ENCODE measurements at regions not wholly inside any gene's neighbourhood (a gene's known extent, or its start where the extent isn't known, plus 50 kb on each side); places are given as distances from the start of the nearest gene placed in this dataset.

GRCh38 chr19:30883071-30883470 is 466.2 kb downstream of the TSHZ3 start:
- Mint-ChIP-seq H3K9me3 (0 out of 2 replicates have a peak, but pooled peaks cover 3% of the 10 kb centered on the region), H3K36me3 (no peaks in the 10 kb centered on the region), H3K27ac (no peak overlapping the region), H3K4me1 (peaks cover 8% of the 10 kb centered on the region; the same call in 1 of the 2 replicates), H3K27me3 (ENCODE audit: low read depth) (no peaks in the 10 kb centered on the region), H3K4me3 (no peak overlapping the region)
- ATAC-seq (no peak), DNase-seq (ENCODE audit: low spot score) (no peak)
- ChIA-PET POLR2A (interaction anchor here (0.7 kb wide), 2 partner anchors 11 to 1372 kb away, joined by 3 to 4 read pairs; no protein-coding TSS in a partner anchor), CTCF (interaction anchor here (0.8 to 1.5 kb wide), 9 partner anchors 17 to 186 kb away, joined by 3 to 7 read pairs (median 3); no protein-coding TSS in a partner anchor)
- TF ChIP-seq SMAD3 (CRISPR knock-in tag; IDR thresholded peaks at IDR 0.05; ENCODE audit: borderline replicate concordance), result no peak
- no peak for TF ChIP-seq OVOL2 (CRISPR knock-in tag; IDR thresholded peaks at IDR 0.05; ENCODE audit: borderline replicate concordance)
- TF ChIP-seq FOXP1 (CRISPR knock-in tag; IDR thresholded peaks at IDR 0.05; ENCODE audit: borderline replicate concordance), result no peak
- no peak for TF ChIP-seq TCF7 (CRISPR knock-in tag; IDR thresholded peaks at IDR 0.05; ENCODE audit: low read depth)
- TF ChIP-seq, protein P1, sequence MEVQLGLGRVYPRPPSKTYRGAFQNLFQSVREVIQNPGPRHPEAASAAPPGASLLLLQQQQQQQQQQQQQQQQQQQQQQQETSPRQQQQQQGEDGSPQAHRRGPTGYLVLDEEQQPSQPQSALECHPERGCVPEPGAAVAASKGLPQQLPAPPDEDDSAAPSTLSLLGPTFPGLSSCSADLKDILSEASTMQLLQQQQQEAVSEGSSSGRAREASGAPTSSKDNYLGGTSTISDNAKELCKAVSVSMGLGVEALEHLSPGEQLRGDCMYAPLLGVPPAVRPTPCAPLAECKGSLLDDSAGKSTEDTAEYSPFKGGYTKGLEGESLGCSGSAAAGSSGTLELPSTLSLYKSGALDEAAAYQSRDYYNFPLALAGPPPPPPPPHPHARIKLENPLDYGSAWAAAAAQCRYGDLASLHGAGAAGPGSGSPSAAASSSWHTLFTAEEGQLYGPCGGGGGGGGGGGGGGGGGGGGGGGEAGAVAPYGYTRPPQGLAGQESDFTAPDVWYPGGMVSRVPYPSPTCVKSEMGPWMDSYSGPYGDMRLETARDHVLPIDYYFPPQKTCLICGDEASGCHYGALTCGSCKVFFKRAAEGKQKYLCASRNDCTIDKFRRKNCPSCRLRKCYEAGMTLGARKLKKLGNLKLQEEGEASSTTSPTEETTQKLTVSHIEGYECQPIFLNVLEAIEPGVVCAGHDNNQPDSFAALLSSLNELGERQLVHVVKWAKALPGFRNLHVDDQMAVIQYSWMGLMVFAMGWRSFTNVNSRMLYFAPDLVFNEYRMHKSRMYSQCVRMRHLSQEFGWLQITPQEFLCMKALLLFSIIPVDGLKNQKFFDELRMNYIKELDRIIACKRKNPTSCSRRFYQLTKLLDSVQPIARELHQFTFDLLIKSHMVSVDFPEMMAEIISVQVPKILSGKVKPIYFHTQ (CRISPR knock-in tag; IDR thresholded peaks at IDR 0.05), result no peak
- no peak for TF ChIP-seq USF2 (CRISPR knock-in tag; IDR thresholded peaks at IDR 0.05)
- TF ChIP-seq NR3C1 (CRISPR knock-in tag; conservative IDR thresholded peaks at IDR 0.05; ENCODE audit: low read depth), result no peak
- TF ChIP-seq, protein P2, sequence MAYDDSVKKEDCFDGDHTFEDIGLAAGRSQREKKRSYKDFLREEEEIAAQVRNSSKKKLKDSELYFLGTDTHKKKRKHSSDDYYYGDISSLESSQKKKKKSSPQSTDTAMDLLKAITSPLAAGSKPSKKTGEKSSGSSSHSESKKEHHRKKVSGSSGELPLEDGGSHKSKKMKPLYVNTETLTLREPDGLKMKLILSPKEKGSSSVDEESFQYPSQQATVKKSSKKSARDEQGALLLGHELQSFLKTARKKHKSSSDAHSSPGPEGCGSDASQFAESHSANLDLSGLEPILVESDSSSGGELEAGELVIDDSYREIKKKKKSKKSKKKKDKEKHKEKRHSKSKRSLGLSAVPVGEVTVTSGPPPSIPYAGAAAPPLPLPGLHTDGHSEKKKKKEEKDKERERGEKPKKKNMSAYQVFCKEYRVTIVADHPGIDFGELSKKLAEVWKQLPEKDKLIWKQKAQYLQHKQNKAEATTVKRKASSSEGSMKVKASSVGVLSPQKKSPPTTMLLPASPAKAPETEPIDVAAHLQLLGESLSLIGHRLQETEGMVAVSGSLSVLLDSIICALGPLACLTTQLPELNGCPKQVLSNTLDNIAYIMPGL (CRISPR knock-in tag; IDR thresholded peaks at IDR 0.05), result no peak

DNA sequence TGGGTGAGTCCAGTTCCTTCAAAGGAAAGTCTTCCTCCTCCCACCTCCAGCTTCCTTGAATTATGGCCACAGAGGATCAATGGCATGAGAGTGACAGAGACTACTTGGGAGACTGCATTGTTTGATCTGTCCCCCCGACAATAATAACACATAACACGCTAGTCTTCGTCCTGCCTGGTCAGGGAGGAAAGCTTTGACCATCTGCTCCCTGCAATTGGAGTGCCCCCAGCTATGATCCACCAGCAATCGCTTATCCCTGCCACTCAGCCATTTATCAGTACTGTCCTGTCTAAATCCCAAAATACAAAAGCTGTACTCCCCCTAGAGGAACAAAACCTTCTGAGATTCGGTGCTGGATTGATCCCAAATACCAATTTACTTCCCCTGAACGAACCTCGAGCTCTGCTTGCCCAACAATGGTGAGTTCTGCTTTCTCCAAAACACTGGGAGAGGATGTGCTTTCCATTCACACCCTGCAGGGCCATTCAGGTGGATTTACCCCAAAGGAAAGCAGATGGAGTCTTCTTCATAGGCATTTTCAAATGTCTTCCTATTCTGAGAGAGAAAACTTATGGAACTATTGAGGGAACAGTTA is 466.7 kb downstream of the TSHZ3 start:
- TF ChIP-seq, protein P3, sequence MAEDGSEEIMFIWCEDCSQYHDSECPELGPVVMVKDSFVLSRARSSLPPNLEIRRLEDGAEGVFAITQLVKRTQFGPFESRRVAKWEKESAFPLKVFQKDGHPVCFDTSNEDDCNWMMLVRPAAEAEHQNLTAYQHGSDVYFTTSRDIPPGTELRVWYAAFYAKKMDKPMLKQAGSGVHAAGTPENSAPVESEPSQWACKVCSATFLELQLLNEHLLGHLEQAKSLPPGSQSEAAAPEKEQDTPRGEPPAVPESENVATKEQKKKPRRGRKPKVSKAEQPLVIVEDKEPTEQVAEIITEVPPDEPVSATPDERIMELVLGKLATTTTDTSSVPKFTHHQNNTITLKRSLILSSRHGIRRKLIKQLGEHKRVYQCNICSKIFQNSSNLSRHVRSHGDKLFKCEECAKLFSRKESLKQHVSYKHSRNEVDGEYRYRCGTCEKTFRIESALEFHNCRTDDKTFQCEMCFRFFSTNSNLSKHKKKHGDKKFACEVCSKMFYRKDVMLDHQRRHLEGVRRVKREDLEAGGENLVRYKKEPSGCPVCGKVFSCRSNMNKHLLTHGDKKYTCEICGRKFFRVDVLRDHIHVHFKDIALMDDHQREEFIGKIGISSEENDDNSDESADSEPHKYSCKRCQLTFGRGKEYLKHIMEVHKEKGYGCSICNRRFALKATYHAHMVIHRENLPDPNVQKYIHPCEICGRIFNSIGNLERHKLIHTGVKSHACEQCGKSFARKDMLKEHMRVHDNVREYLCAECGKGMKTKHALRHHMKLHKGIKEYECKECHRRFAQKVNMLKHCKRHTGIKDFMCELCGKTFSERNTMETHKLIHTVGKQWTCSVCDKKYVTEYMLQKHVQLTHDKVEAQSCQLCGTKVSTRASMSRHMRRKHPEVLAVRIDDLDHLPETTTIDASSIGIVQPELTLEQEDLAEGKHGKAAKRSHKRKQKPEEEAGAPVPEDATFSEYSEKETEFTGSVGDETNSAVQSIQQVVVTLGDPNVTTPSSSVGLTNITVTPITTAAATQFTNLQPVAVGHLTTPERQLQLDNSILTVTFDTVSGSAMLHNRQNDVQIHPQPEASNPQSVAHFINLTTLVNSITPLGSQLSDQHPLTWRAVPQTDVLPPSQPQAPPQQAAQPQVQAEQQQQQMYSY (CRISPR knock-in tag; IDR thresholded peaks at IDR 0.05), result no peak
- TF ChIP-seq, protein P4, sequence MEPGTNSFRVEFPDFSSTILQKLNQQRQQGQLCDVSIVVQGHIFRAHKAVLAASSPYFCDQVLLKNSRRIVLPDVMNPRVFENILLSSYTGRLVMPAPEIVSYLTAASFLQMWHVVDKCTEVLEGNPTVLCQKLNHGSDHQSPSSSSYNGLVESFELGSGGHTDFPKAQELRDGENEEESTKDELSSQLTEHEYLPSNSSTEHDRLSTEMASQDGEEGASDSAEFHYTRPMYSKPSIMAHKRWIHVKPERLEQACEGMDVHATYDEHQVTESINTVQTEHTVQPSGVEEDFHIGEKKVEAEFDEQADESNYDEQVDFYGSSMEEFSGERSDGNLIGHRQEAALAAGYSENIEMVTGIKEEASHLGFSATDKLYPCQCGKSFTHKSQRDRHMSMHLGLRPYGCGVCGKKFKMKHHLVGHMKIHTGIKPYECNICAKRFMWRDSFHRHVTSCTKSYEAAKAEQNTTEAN (CRISPR knock-in tag; IDR thresholded peaks at IDR 0.05), result no peak
- TF ChIP-seq GTF2I (CRISPR knock-in tag; conservative IDR thresholded peaks at IDR 0.05) (no peak), MYBL2 (CRISPR knock-in tag; IDR thresholded peaks at IDR 0.05) (no peak), ZNF281 (CRISPR knock-in tag; IDR thresholded peaks at IDR 0.05) (no peak), EMX1 (CRISPR knock-in tag; IDR thresholded peaks at IDR 0.05) (no peak), ZNF396 (CRISPR knock-in tag; IDR thresholded peaks at IDR 0.05; ENCODE audit: borderline replicate concordance) (no peak), OVOL2 (CRISPR knock-in tag; IDR thresholded peaks at IDR 0.05; ENCODE audit: borderline replicate concordance) (no peak), NR2C2 (CRISPR knock-in tag; IDR thresholded peaks at IDR 0.05) (no peak), TEAD4 (CRISPR knock-in tag; IDR thresholded peaks at IDR 0.05) (no peak), JUN (CRISPR knock-in tag; IDR thresholded peaks at IDR 0.05) (no peak)
- no peak for DNase-seq (ENCODE audit: low spot score)
- peaks cover 8% of the 10 kb centered on the region; the same call in 1 of the 2 replicates for H3K4me1 Mint-ChIP-seq
- H3K27me3 Mint-ChIP-seq (ENCODE audit: low read depth), result no peaks in the 10 kb centered on the region
- H3K9me3 Mint-ChIP-seq, result 0 out of 2 replicates have a peak, but pooled peaks cover 3% of the 10 kb centered on the region
- ATAC-seq, result no peak; the same call in 1 of the 2 replicates
- no peaks in the 10 kb centered on the region for H3K36me3 Mint-ChIP-seq
- H3K27ac Mint-ChIP-seq, result no peak overlapping the region
- POLR2A ChIA-PET, result no interaction called here
- no peak overlapping the region for H3K4me3 Mint-ChIP-seq
- CTCF ChIA-PET, result interaction anchor here (0.8 to 1.5 kb wide), 10 partner anchors 16 to 213 kb away, joined by 3 to 7 read pairs (median 3); no protein-coding TSS in a partner anchor
